ENCODE measurements at regions not wholly inside any gene's neighbourhood (a gene's known extent, or its start where the extent isn't known, plus 50 kb on each side); places are given as distances from the start of the nearest gene placed in this dataset.

- H3K36me3 ChIP-seq = no peaks in the 10 kb centered on the region
- no peak overlapping the region for H3K4me3 ChIP-seq
- in situ Hi-C loops (cut with MboI; ENCODE audit: low pct_ligation_motif_present in 1 of 4, low pct_unique_long_range_greater_than_20kb in 1 of 4, low sequenced_read_pairs in 3 of 4) = no loop called here
- no peaks in the 10 kb centered on the region for H3K27me3 ChIP-seq
- DNase-seq = no peak
- WGBS, 2 donors (ENCODE audit: low coverage in 1 of 2) = 63 to 73% methylated on average over 6 of the region's 6 CpGs
- intact Hi-C loops (cut with DNase I; ENCODE audit: low total_unique reads) = no loop called here
- no peak overlapping the region for H3K27ac ChIP-seq
- H3K4me1 ChIP-seq = no peaks in the 10 kb centered on the region
- TF ChIP-seq POLR2AphosphoS5 (IDR thresholded peaks at IDR 0.05) (no peak), EP300 (IDR thresholded peaks at IDR 0.05; ENCODE audit: low read depth) (no peak), CTCF (IDR thresholded peaks at IDR 0.05) (no peak), POLR2A (IDR thresholded peaks at IDR 0.05) (no peak)
- no peaks in the 10 kb centered on the region for H3K9me3 ChIP-seq
Observed at GRCh38 chr4:19382993-19383756, 868.5 kb upstream of the SLIT2 start.

GRCh38 chr4:19381068-19381467 lies 870.6 kb upstream of the SLIT2 start:
- Histone ChIP-seq H3K27me3 (no peaks in the 10 kb centered on the region), H3K27ac (no peak overlapping the region), H3K9me3 (no peaks in the 10 kb centered on the region), H3K36me3 (no peaks in the 10 kb centered on the region), H3K4me3 (no peak overlapping the region), H3K4me1 (no peaks in the 10 kb centered on the region)
- in situ Hi-C loops (cut with MboI; ENCODE audit: low pct_ligation_motif_present in 1 of 4, low pct_unique_long_range_greater_than_20kb in 1 of 4, low sequenced_read_pairs in 3 of 4) = no loop called here
- no peak for DNase-seq
- 80 to 85% methylated on average over 1 of the region's 1 CpG for WGBS, 2 donors (ENCODE audit: low coverage in 1 of 2)
- intact Hi-C loops (cut with DNase I; ENCODE audit: low total_unique reads) = no loop called here
- no peak for TF ChIP-seq POLR2A (IDR thresholded peaks at IDR 0.05)
- TF ChIP-seq CTCF (IDR thresholded peaks at IDR 0.05) = no peak
- TF ChIP-seq POLR2AphosphoS5 (IDR thresholded peaks at IDR 0.05) = no peak
- no peak for TF ChIP-seq EP300 (IDR thresholded peaks at IDR 0.05; ENCODE audit: low read depth)

- Histone ChIP-seq H3K36me3 (no peaks in the 10 kb centered on the region), H3K27me3 (no peaks in the 10 kb centered on the region), H3K4me1 (no peaks in the 10 kb centered on the region), H3K9me3 (no peaks in the 10 kb centered on the region), H3K4me3 (no peak overlapping the region), H3K27ac (no peak overlapping the region)
- intact Hi-C loops (cut with DNase I; ENCODE audit: low total_unique reads) (no loop called here), in situ Hi-C loops (cut with MboI; ENCODE audit: low pct_ligation_motif_present in 1 of 4, low pct_unique_long_range_greater_than_20kb in 1 of 4, low sequenced_read_pairs in 3 of 4) (no loop called here)
- no peak for DNase-seq
- 75 to 81% methylated on average over 2 of the region's 2 CpGs for WGBS, 2 donors (ENCODE audit: low coverage in 1 of 2)
- TF ChIP-seq EP300 (IDR thresholded peaks at IDR 0.05; ENCODE audit: low read depth) (no peak), POLR2AphosphoS5 (IDR thresholded peaks at IDR 0.05) (no peak), CTCF (IDR thresholded peaks at IDR 0.05) (no peak), POLR2A (IDR thresholded peaks at IDR 0.05) (no peak)
Observed at GRCh38 chr4:19380600-19380999, 871.1 kb upstream of the SLIT2 start.

- TF ChIP-seq POLR2A (IDR thresholded peaks at IDR 0.05) (no peak), CTCF (IDR thresholded peaks at IDR 0.05) (no peak), POLR2AphosphoS5 (IDR thresholded peaks at IDR 0.05) (no peak), EP300 (IDR thresholded peaks at IDR 0.05; ENCODE audit: low read depth) (no peak)
- H3K4me3 ChIP-seq = no peak overlapping the region
- in situ Hi-C loops (cut with MboI; ENCODE audit: low pct_ligation_motif_present in 1 of 4, low pct_unique_long_range_greater_than_20kb in 1 of 4, low sequenced_read_pairs in 3 of 4) = no loop called here
- no peak overlapping the region for H3K27ac ChIP-seq
- no peaks in the 10 kb centered on the region for H3K4me1 ChIP-seq
- no peak for DNase-seq
- 50% methylated on average over 6 of the region's 6 CpGs for WGBS, 2 donors (ENCODE audit: low coverage in 1 of 2)
- H3K9me3 ChIP-seq = no peaks in the 10 kb centered on the region
- intact Hi-C loops (cut with DNase I; ENCODE audit: low total_unique reads) = no loop called here
- no peaks in the 10 kb centered on the region for H3K36me3 ChIP-seq
- no peaks in the 10 kb centered on the region for H3K27me3 ChIP-seq
Observed at GRCh38 chr4:19379191-19379708, 872.5 kb upstream of the SLIT2 start.

All from transverse colon (tissue), 4 donors.